ENCODE measurements at regions not wholly inside any gene's neighbourhood (a gene's known extent, or its start where the extent isn't known, plus 50 kb on each side); places are given as distances from the start of the nearest gene placed in this dataset.

GRCh38 chr7:46192271-46192670 lies 271.2 kb upstream of the IGFBP3 start:
- no peak for TF ChIP-seq CTCF (IDR thresholded peaks at IDR 0.05 in 4 of 5, conservative IDR thresholded peaks at IDR 0.05 in 1 of 5)
- no peak for TF ChIP-seq POLR2A (IDR thresholded peaks at IDR 0.05)
